Activated B cell treated with CpG ODN at 0.5 μM for 24 hours (primary cell): ENCODE measurements at regions not wholly inside any gene's neighbourhood (a gene's known extent, or its start where the extent isn't known, plus 50 kb on each side); places are given as distances from the start of the nearest gene placed in this dataset.

Source experiments
- ATAC-seq: fragments of 200-7000 bp; cut with Tn5 transposase; one replicate; pipeline ENCODE4 v1.10.0; 2021; ENCODE audit warnings: low read depth, mild to moderate bottlenecking, moderate library complexity
- CTCF ChIA-PET: fragments of 350-600 bp; sonication (Branson Sonifier 250); formaldehyde crosslinking; loops from one replicate; lab custom pipeline; 2021; ENCODE audit warnings: antibody characterized with exemption; lab: Charles Lee
- POLR2A ChIA-PET: fragments of 350-600 bp; sonication (Branson Sonifier 250); formaldehyde crosslinking; loops from one replicate; lab custom pipeline; 2021; ENCODE audit warnings: antibody characterized with exemption; lab: Charles Lee
- DNase-seq: peaks from one replicate; pipeline ENCODE4 v3.0.0; 2022
- H3K27ac Mint-ChIP-seq: one replicate; pipeline ENCODE4 v1.8.0; 2020; ENCODE audit warnings: mixed read lengths
- H3K27me3 Mint-ChIP-seq: one replicate; pipeline ENCODE4 v1.8.0; 2021; ENCODE audit warnings: mixed read lengths
- H3K36me3 Mint-ChIP-seq: one replicate; pipeline ENCODE4 v1.8.0; 2021; ENCODE audit warnings: low read depth, mixed read lengths
- H3K4me1 Mint-ChIP-seq: one replicate; pipeline ENCODE4 v1.8.0; 2021; ENCODE audit warnings: mixed read lengths
- H3K4me3 Mint-ChIP-seq: one replicate; pipeline ENCODE4 v1.8.0; 2020; ENCODE audit warnings: mild to moderate bottlenecking, mixed read lengths
- H3K9me3 Mint-ChIP-seq: one replicate; pipeline ENCODE4 v1.8.0; 2020; ENCODE audit warnings: mixed read lengths
- CTCF ChIP-seq: fragments of 200-600 bp; IDR thresholded peaks from one replicate; pipeline ENCODE4 v1.8.0; 2022; ENCODE audit warnings: antibody characterized with exemption, mild to moderate bottlenecking
- intact Hi-C: fragments of 100-400 bp; cut with micrococcal nuclease; formaldehyde crosslinking; loops from one replicate; pipeline ENCODE4 v1.15.1; 2024

DNA sequence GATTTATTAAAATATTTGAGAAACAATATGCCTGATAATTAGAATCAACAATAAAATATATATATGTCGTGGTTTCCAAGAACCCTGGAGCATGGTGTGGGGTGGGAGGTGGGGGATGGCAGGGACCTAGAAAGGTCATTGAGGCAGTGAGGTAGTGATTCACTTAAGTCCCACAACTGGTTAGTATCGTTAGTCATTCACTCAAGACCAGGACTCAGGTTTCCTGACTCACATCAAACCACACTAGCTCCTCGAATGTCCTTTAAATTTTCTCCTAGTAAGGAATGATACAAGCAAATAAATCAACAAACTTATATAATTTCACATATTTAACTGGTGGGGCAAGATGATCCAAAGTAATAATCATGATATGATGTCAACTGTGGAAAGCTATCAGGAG is 158.8 kb upstream of the AADAT start:
- Mint-ChIP-seq H3K4me3 (no peak overlapping the region), H3K36me3 (no peaks in the 10 kb centered on the region), H3K9me3 (no peaks in the 10 kb centered on the region), H3K27ac (no peak overlapping the region), H3K27me3 (no peaks in the 10 kb centered on the region), H3K4me1 (no peaks in the 10 kb centered on the region)
- ATAC-seq: no peak
- intact Hi-C loops: no loop called here
- CTCF ChIA-PET: no interaction called here
- no peak for DNase-seq
- no peak for TF ChIP-seq CTCF
- POLR2A ChIA-PET: no interaction called here

DNA sequence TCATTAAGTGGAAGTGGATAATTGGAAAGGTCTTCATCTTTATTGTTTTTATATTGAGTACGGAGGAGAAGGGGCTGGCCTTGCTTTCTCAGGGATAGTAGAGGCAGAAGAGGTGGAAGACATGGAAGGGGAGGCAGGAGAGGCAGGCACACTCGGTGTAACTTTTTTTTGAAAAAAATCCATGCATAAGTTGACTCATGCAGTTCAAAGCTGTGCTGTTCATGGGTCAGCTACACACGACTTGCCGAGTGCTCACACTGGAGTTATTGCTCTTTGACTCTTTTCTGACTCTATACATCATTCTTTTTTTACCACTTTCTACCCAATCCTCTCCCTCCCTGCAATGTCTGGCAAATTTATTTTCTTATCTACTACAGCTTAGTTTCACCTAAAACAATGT is 158.3 kb upstream of the AADAT start:
- no peaks in the 10 kb centered on the region for H3K36me3 Mint-ChIP-seq
- ChIA-PET POLR2A (no interaction called here), CTCF (no interaction called here)
- H3K4me3 Mint-ChIP-seq: no peak overlapping the region
- no peaks in the 10 kb centered on the region for H3K4me1 Mint-ChIP-seq
- intact Hi-C loops: no loop called here
- no peak for TF ChIP-seq CTCF
- no peak overlapping the region for H3K27ac Mint-ChIP-seq
- no peak for DNase-seq
- H3K27me3 Mint-ChIP-seq: no peaks in the 10 kb centered on the region
- no peaks in the 10 kb centered on the region for H3K9me3 Mint-ChIP-seq
- no peak for ATAC-seq

DNA sequence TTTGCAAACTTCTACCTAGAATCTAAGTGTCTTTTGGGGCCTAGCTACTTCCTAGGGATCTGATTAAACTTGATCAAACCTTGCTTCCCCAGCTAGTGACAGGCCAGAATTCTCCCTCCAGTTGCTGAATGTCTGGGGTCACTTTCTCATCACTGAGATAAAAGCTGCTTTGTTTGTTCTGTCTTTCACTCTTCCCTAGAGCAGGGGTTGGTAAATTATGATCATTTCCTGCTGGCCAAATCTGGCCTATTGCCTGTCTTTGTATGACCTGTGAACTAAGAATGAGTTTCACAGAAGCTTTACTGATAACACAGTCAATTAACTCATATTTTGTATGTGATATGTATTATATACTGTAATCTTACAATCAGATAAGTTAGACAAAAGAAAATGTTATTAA is 157.8 kb upstream of the AADAT start:
- intact Hi-C loops: no loop called here
- Mint-ChIP-seq H3K4me1 (no peaks in the 10 kb centered on the region), H3K27ac (no peak overlapping the region), H3K27me3 (no peaks in the 10 kb centered on the region), H3K9me3 (no peaks in the 10 kb centered on the region), H3K36me3 (no peaks in the 10 kb centered on the region), H3K4me3 (no peak overlapping the region)
- ATAC-seq (no peak), DNase-seq (no peak)
- ChIA-PET POLR2A (no interaction called here), CTCF (no interaction called here)
- no peak for TF ChIP-seq CTCF

DNA sequence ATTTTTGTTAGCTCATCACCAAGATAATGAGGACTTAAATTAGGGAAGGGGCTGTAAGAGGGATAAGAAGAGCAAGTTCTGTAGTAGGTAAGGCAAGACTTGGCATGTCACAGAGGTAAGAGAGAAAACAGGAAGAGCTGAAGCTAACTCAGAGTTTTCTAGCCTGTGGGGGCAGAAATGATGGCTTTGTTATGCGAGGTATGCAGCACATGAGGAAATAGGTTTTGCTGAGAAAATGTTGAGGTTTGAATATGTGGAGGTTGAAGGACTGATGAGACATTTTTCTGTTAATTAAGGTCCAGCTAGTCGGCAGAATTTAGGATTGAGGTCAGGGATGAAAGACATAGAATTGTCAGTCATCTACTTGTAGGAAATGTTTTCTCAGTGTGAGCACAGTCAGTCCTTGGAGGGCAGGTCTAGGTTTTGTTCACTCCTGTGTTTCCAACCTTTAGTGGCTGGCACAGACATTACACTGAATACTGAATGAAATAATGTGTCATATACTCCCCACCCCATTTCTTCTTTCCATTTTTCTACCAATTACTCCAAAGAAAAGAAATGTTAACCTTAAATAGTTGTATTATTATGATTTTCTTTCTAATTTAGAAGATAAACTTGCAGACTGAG is 154.0 kb upstream of the AADAT start:
- Mint-ChIP-seq H3K9me3 (no peaks in the 10 kb centered on the region), H3K4me1 (no peaks in the 10 kb centered on the region)

DNA sequence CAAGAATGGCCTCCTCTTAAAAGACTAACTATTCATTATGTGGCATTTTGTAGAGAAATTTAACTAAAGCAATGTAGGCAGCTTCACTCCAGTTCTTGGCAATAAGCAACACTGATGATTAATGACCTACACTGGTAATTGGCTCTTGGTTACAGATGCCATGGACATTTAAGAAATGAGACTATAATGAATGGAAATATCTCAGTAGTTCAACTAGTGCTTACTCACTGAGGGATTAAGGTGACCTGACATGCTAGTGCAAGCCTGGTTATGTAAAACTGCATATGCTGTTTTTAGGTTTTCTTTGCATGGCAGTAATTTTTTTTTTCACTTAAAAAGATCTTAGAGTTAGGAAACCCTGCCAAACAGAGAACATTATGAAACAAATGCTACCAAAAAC is 152.7 kb upstream of the AADAT start:
- ChIA-PET CTCF (no interaction called here), POLR2A (no interaction called here)
- H3K4me3 Mint-ChIP-seq: no peak overlapping the region
- no peaks in the 10 kb centered on the region for H3K36me3 Mint-ChIP-seq
- H3K9me3 Mint-ChIP-seq: no peaks in the 10 kb centered on the region
- H3K27ac Mint-ChIP-seq: no peak overlapping the region
- TF ChIP-seq CTCF: no peak
- no peak for DNase-seq
- no peaks in the 10 kb centered on the region for H3K27me3 Mint-ChIP-seq
- intact Hi-C loops: no loop called here
- H3K4me1 Mint-ChIP-seq: no peaks in the 10 kb centered on the region
- ATAC-seq: no peak

More for the DNA sequence above, 154.0 kb upstream of the AADAT start:
- TF ChIP-seq CTCF: no peak
- no peak overlapping the region for H3K27ac Mint-ChIP-seq
- H3K27me3 Mint-ChIP-seq: no peaks in the 10 kb centered on the region
- H3K4me3 Mint-ChIP-seq: no peak overlapping the region
- CTCF ChIA-PET: interaction anchor here (0.8 kb wide), 1 partner anchor 16 kb away, joined by 3 read pairs; no protein-coding TSS in a partner anchor
- DNase-seq: no peak
- no peaks in the 10 kb centered on the region for H3K36me3 Mint-ChIP-seq
- intact Hi-C loops: no loop called here
- no peak for ATAC-seq
- POLR2A ChIA-PET: no interaction called here
